ENCODE measurements at regions not wholly inside any gene's neighbourhood (a gene's known extent, or its start where the extent isn't known, plus 50 kb on each side); places are given as distances from the start of the nearest gene placed in this dataset.

DNA sequence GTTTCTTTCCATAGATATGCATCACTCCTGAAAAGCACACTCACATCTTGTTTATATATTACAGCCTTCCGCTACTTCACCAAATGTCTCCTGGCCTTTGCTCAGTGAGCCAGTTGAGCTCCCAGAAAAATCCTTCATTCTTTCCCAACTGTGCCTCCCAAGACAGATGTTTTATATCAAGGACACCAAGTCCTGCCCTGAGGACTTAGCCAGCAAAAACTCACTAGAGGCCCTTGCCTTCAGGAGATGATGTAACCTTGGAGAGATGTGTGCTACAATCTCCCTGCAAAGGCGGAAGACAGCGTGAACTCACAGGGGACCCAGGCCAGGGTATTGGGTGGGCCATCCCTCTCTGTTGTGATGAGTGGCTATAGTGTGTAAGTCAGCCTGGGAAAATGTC is 86.1 kb upstream of the CTAGE1 start:
- TF ChIP-seq, protein P1, sequence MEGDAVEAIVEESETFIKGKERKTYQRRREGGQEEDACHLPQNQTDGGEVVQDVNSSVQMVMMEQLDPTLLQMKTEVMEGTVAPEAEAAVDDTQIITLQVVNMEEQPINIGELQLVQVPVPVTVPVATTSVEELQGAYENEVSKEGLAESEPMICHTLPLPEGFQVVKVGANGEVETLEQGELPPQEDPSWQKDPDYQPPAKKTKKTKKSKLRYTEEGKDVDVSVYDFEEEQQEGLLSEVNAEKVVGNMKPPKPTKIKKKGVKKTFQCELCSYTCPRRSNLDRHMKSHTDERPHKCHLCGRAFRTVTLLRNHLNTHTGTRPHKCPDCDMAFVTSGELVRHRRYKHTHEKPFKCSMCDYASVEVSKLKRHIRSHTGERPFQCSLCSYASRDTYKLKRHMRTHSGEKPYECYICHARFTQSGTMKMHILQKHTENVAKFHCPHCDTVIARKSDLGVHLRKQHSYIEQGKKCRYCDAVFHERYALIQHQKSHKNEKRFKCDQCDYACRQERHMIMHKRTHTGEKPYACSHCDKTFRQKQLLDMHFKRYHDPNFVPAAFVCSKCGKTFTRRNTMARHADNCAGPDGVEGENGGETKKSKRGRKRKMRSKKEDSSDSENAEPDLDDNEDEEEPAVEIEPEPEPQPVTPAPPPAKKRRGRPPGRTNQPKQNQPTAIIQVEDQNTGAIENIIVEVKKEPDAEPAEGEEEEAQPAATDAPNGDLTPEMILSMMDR (conservative IDR thresholded peaks at IDR 0.05), result no peak
- no peak overlapping the region for H3K27ac ChIP-seq

DNA sequence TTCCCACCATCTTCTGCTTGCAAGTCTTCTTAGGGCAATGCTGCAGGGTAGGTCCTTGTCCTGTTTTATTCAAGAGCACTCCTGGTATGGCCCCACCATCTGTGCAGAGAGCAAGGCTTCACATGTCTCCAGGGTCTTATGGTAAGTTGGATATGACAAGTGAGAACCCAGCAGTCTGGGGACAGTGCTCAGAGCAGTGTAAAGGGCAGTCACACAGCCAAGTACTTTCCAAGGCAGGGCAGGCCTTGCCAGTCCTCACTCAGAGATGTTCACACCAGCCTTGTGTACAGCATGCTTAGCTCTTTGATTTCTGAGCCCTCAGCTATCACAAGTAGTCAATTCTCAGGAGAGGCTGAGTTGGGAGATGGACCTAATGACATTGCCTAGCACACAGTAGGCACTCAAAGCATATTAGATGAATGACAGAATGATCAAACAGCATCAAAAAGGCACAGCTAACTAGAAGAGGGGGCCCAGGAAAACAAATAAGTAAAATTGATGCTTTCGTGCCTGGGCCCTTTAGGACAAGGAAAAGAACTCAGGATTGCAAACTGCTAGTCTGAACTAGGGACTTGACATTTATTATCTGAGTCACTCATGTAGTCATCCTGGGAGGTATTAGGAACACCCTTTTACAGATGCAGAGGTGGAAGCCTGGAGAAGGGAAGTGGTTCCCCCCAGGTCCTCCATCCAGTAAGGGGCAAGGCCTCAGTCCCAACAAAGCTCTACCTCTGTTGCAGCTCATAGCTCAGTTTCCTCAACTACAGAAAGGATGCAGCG is 86.7 kb upstream of the CTAGE1 start:
- TF ChIP-seq, protein P1 (conservative IDR thresholded peaks at IDR 0.05), result no peak
- H3K27ac ChIP-seq, result no peak overlapping the region

DNA sequence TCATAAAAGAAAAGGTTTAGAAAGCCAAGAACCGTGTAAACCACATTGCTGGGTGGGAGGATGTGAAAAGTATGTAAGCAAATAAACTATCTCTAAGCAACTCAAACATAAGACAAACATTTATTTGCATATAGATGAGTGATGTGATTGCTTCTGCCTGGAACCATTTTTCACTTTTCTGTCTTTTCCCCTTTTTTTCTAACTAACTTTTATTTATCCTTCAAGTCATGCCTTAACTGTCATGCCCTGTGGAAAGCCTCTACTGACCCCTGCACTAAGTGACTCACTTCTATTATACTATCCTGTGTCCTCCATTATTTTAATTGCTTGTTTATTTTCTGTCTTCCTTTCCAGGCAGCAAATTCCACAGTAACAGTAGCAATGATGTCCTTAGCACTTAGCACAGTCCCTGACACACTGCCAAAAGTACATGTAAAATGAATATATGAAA is 87.5 kb upstream of the CTAGE1 start:
- TF ChIP-seq, protein P1 (conservative IDR thresholded peaks at IDR 0.05), result no peak
- no peak overlapping the region for H3K27ac ChIP-seq

DNA sequence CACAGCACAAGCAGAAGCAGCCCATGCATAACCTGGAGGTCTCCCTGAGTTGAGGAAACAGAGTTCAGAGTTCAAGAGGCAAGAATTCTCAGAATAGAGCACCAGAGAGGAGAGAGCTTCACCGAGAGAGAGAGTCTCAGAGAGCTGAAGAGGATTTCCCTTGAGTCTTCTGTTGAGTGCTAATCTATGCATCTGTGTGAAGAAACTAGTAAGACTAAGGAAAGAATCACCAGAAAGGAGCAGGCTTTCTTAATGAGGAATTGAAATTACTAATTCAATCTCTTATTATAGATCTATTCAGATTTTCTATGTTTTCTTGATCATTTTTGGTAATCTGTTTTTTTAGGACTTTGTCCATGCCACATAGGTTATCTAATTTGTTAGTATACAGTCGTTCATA is 89.3 kb upstream of the CTAGE1 start:
- TF ChIP-seq, protein P1 (conservative IDR thresholded peaks at IDR 0.05), result no peak
- no peak overlapping the region for H3K27ac ChIP-seq

DNA sequence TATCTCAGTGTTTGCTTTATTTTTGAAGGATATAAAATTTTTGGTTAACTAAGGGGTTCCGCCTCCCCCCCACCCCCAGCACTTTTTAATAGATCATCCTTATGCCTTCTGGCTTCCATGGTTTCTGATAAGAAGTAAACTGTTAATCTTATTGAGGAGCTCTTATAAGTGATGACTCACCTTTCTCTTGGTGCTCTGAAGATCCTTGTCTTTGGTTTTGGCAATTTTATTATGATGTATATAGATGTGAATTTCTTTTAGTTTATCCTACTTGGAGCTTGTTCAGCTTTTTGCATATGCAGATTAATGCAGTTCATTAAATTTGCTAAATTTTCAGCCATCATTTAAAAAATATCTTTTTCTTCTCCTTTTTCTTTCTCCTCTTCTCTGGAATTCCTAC is 91.7 kb upstream of the CTAGE1 start:
- H3K27ac ChIP-seq, result no peak overlapping the region
- TF ChIP-seq, protein P1 (conservative IDR thresholded peaks at IDR 0.05), result no peak

DNA sequence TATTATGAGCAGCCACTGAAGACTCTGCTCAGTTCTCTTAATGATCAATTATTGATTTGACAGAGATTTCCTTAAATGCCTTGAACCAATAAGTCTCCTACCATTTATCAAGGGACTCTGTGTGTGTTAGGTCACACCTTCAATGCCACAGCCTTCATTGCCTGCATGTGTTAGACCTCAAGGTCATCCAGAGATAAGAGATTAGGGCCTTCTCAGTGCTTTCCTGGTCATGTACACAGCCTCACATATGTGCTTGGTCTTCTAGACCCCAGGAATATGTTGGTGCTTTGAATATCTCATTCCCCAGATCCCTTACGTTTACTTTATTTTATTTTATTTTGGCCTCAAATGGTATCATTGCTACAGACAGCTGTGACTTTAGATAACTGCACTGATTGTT is 93.0 kb upstream of the CTAGE1 start:
- no peak overlapping the region for H3K27ac ChIP-seq
- TF ChIP-seq, protein P1 (conservative IDR thresholded peaks at IDR 0.05), result no peak

DNA sequence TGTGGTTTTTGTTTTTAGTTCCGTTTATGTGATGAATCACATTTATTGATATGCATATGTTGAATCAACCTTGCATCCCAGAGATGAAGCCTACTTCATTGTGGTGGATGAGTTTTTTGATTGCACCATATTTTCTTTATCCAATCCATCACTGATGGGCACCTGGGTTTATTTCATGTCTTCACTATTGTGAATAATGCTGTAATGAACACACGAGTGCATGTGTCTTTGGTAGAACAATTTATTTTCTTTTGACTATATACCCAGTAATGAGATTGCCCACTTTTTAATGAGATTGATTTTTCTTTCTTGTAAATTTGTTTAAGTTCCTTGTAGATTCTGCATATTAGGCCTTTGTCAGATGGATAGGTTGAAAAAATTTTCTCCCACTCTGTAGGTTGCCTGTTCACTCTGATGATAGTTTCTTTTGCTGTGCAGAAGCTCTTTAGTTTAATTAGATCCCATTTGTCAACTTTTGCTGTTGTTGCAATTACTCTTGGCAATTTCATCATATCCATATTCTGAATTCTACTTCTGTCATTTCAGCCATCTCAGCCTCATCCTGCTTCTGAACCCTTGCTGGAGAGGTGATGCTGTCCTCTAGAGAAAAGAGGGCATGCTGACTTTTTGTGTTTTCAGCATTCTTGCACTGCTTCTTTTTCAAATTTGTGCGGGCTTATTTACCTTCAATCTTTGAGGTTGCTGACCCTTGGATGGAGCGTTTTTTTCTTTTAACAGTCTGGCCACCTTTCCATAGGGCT is 96.2 kb upstream of the CTAGE1 start:
- TF ChIP-seq, protein P1 (conservative IDR thresholded peaks at IDR 0.05), result no peak
- H3K27ac ChIP-seq, result no peak overlapping the region

Data from VCaP (cell line).